SW 1271 (cell line): ENCODE measurements at regions not wholly inside any gene's neighbourhood (a gene's known extent, or its start where the extent isn't known, plus 50 kb on each side); places are given as distances from the start of the nearest gene placed in this dataset.
"Not testable (repeated sequence)": the region's sequence is repeated elsewhere in the genome, so short reads cannot be mapped to it uniquely, and the experiment has no call there.

Experiments
- DNase-seq, 2 experiments: peaks; one replicate each; lab custom pipeline; 2025; lab: John Stamatoyannopoulos, UW

GRCh38 chr10:128178302-128178958 is 52.2 kb upstream of the MKI67 start:
- DNase-seq: no peak

- no peak for DNase-seq
These were observed 54.6 kb upstream of the MKI67 start for GRCh38 chr10:128180843-128181242.

GRCh38 chr10:128185627-128186026 is 59.4 kb upstream of the MKI67 start:
- DNase-seq: no peak

GRCh38 chr10:128186959-128187787 is 61.0 kb upstream of the MKI67 start:
- DNase-seq: no peak

GRCh38 chr10:128187788-128188185 is 61.6 kb upstream of the MKI67 start:
- no peak for DNase-seq

GRCh38 chr10:128189176-128189575 is 63.0 kb upstream of the MKI67 start:
- no peak for DNase-seq

- DNase-seq: no peak
These were observed 65.6 kb upstream of the MKI67 start for GRCh38 chr10:128191847-128192246.

GRCh38 chr10:128201826-128202225 is 75.6 kb upstream of the MKI67 start:
- not testable (repeated sequence) for DNase-seq

GRCh38 chr10:128203028-128203427 is 76.8 kb upstream of the MKI67 start:
- no peak for DNase-seq

GRCh38 chr10:128205591-128205990 is 79.4 kb upstream of the MKI67 start:
- not testable (repeated sequence) for DNase-seq

- no peak for DNase-seq
These were observed 80.5 kb upstream of the MKI67 start for GRCh38 chr10:128206676-128207075.

- DNase-seq: no peak
These were observed 83.6 kb upstream of the MKI67 start for GRCh38 chr10:128209862-128210214.

- peak in 1 of 2 experiments; percentile 18 for DNase-seq
These were observed 84.2 kb upstream of the MKI67 start for GRCh38 chr10:128210215-128211063.

GRCh38 chr10:128211064-128211504 is 84.9 kb upstream of the MKI67 start:
- no peak for DNase-seq

GRCh38 chr10:128211953-128212727 is 85.9 kb upstream of the MKI67 start:
- peak; percentile 26 to 42 for DNase-seq

- DNase-seq: no peak
These were observed 86.9 kb upstream of the MKI67 start for GRCh38 chr10:128213156-128213555.

- no peak for DNase-seq
These were observed 89.5 kb upstream of the MKI67 start for GRCh38 chr10:128215733-128216132.

GRCh38 chr10:128217136-128217535 is 90.9 kb upstream of the MKI67 start:
- DNase-seq: no peak

- no peak for DNase-seq
These were observed 91.9 kb upstream of the MKI67 start for GRCh38 chr10:128218161-128218560.

GRCh38 chr10:128219295-128219694 is 93.1 kb upstream of the MKI67 start:
- DNase-seq: no peak

- no peak for DNase-seq
These were observed 93.8 kb upstream of the MKI67 start for GRCh38 chr10:128220021-128220420.

- DNase-seq: no peak
These were observed 94.9 kb upstream of the MKI67 start for GRCh38 chr10:128221117-128221516.
